ENCODE measurements at regions not wholly inside any gene's neighbourhood (a gene's known extent, or its start where the extent isn't known, plus 50 kb on each side); places are given as distances from the start of the nearest gene placed in this dataset.

- Mint-ChIP-seq H3K4me1 (no peaks in the 10 kb centered on the region), H3K4me3 (no peak overlapping the region), H3K27ac (no peak overlapping the region), H3K36me3 (peaks cover 9% of the 10 kb centered on the region), H3K27me3 (ENCODE audit: low read depth in 2 of 2) (no peaks in the 10 kb centered on the region), H3K9me3 (peaks cover 10 to 30% of the 10 kb centered on the region in 2 donors)
- Histone ChIP-seq H3K27me3 (ENCODE audit: control insufficient read depth, insufficient read depth, low read length) (no peaks in the 10 kb centered on the region), H3K9me3 (ENCODE audit: control insufficient read depth, insufficient read depth, low read length) (no peaks in the 10 kb centered on the region), H3K36me3 (ENCODE audit: control insufficient read depth, insufficient read depth, low read length) (no peaks in the 10 kb centered on the region), H3K4me3 (ENCODE audit: low read length) (no peak overlapping the region), H3K27ac (ENCODE audit: low read length) (no peak overlapping the region), H3K4me1 (ENCODE audit: control insufficient read depth, insufficient read depth, low read length) (no peaks in the 10 kb centered on the region)
- ATAC-seq (no peak), DNase-seq (no peak)
- TF ChIP-seq CTCF (IDR thresholded peaks at IDR 0.05): no peak
- intact Hi-C loops (cut with micrococcal nuclease): no loop called here
These were observed 303.6 kb downstream of the HTR1B start for GRCh38 chr6:77159730-77160129.

- 71% methylated on average over 4 of the region's 4 CpGs for WGBS (ENCODE audit: insufficient coverage)
- no peaks in the 10 kb centered on the region for H3K4me1 ChIP-seq (ENCODE audit: control insufficient read depth, insufficient read depth, low read length)
These were observed 312.1 kb downstream of the HTR1B start for GRCh38 chr6:77151241-77151640.

GRCh38 chr6:77150736-77151135, 312.6 kb downstream of the HTR1B start:
- H3K27ac ChIP-seq (ENCODE audit: low read length): no peak overlapping the region
- H3K4me1 Mint-ChIP-seq: no peaks in the 10 kb centered on the region
- no peaks in the 10 kb centered on the region for H3K4me1 ChIP-seq (ENCODE audit: control insufficient read depth, insufficient read depth, low read length)
- H3K4me3 Mint-ChIP-seq: no peak overlapping the region
- no peak for TF ChIP-seq CTCF (IDR thresholded peaks at IDR 0.05)
- ATAC-seq (no peak), DNase-seq (no peak)
- no peaks in the 10 kb centered on the region for H3K27me3 ChIP-seq (ENCODE audit: control insufficient read depth, insufficient read depth, low read length)
- H3K27me3 Mint-ChIP-seq (ENCODE audit: low read depth in 2 of 2): no peaks in the 10 kb centered on the region
- no peaks in the 10 kb centered on the region for H3K36me3 ChIP-seq (ENCODE audit: control insufficient read depth, insufficient read depth, low read length)
- no peak overlapping the region for H3K4me3 ChIP-seq (ENCODE audit: low read length)
- H3K9me3 Mint-ChIP-seq: peaks cover 15 to 22% of the 10 kb centered on the region in 2 donors
- no peak overlapping the region for H3K27ac Mint-ChIP-seq
- intact Hi-C loops (cut with micrococcal nuclease): no loop called here
- H3K9me3 ChIP-seq (ENCODE audit: control insufficient read depth, insufficient read depth, low read length): peaks cover 3% of the 10 kb centered on the region
- H3K36me3 Mint-ChIP-seq: peaks cover 2% of the 10 kb centered on the region

More at GRCh38 chr6:77151241-77151640, 312.1 kb downstream of the HTR1B start:
- no peaks in the 10 kb centered on the region for H3K27me3 Mint-ChIP-seq (ENCODE audit: low read depth in 2 of 2)
- no peak overlapping the region for H3K4me3 ChIP-seq (ENCODE audit: low read length)
- no peak overlapping the region for H3K4me3 Mint-ChIP-seq
- peaks cover under 1% of the 10 kb centered on the region for H3K9me3 ChIP-seq (ENCODE audit: control insufficient read depth, insufficient read depth, low read length)
- TF ChIP-seq CTCF (IDR thresholded peaks at IDR 0.05): no peak
- no peaks in the 10 kb centered on the region for H3K36me3 ChIP-seq (ENCODE audit: control insufficient read depth, insufficient read depth, low read length)
- intact Hi-C loops (cut with micrococcal nuclease): no loop called here
- H3K27ac Mint-ChIP-seq: no peak overlapping the region
- H3K9me3 Mint-ChIP-seq: peaks cover 18 to 25% of the 10 kb centered on the region in 2 donors
- no peak for DNase-seq
- H3K4me1 Mint-ChIP-seq: no peaks in the 10 kb centered on the region
- no peak for ATAC-seq
- H3K27me3 ChIP-seq (ENCODE audit: control insufficient read depth, insufficient read depth, low read length): no peaks in the 10 kb centered on the region
- H3K36me3 Mint-ChIP-seq: peaks cover 8% of the 10 kb centered on the region
- H3K27ac ChIP-seq (ENCODE audit: low read length): no peak overlapping the region

DNA sequence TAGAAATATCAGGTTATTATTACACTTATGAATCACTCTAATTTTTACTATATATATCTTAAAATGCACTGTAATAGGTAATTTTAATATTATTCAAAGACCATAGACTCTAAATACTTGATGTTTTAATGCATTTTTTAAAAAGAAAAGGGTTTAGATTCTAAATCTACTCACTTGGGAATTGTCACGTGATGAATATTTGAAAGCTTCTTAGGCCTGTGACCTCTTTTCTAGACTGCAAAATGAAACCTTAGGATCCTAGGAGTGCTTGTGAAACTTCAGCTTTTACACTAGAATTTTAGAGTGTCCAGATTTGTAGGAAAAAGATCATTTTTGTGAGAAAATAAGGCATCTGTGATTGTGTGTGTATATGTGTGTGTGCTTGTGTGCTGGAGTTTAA, 318.0 kb downstream of the HTR1B start:
- peaks cover 3% of the 10 kb centered on the region for H3K9me3 ChIP-seq (ENCODE audit: control insufficient read depth, insufficient read depth, low read length)
- Mint-ChIP-seq H3K27ac (no peak overlapping the region), H3K4me1 (no peaks in the 10 kb centered on the region), H3K9me3 (peaks cover 16 to 17% of the 10 kb centered on the region in 2 donors), H3K4me3 (no peak overlapping the region), H3K27me3 (ENCODE audit: low read depth in 2 of 2) (no peaks in the 10 kb centered on the region), H3K36me3 (peaks cover 6% of the 10 kb centered on the region)
- TF ChIP-seq CTCF (IDR thresholded peaks at IDR 0.05): no peak
- no peak overlapping the region for H3K4me3 ChIP-seq (ENCODE audit: low read length)
- intact Hi-C loops (cut with micrococcal nuclease): no loop called here
- no peak overlapping the region for H3K27ac ChIP-seq (ENCODE audit: low read length)
- no peak for DNase-seq
- 100% methylated on average over 1 of the region's 1 CpG for WGBS (ENCODE audit: insufficient coverage)
- ATAC-seq: no peak
- no peaks in the 10 kb centered on the region for H3K27me3 ChIP-seq (ENCODE audit: control insufficient read depth, insufficient read depth, low read length)
- H3K4me1 ChIP-seq (ENCODE audit: control insufficient read depth, insufficient read depth, low read length): no peaks in the 10 kb centered on the region
- no peaks in the 10 kb centered on the region for H3K36me3 ChIP-seq (ENCODE audit: control insufficient read depth, insufficient read depth, low read length)

All from natural killer cell (primary cell).